GM23338 (cell line): ENCODE measurements at regions not wholly inside any gene's neighbourhood (a gene's known extent, or its start where the extent isn't known, plus 50 kb on each side); places are given as distances from the start of the nearest gene placed in this dataset.

Experiments
- ATAC-seq: fragments of 200-7000 bp; cut with Tn5 transposase; 3 replicates; pipeline ENCODE4 v1.9.1; 2020
- DNase-seq: peaks from one replicate; pipeline ENCODE4 v3.0.0-alpha.2; 2015; ENCODE audit warnings: low spot score
- H2AFZ ChIP-seq: fragments of 200-600 bp; sonication (generic); 2 replicates; pipeline ENCODE4 v1.8.0; 2016; ENCODE audit warnings: antibody characterized with exemption, mild to moderate bottlenecking, moderate library complexity
- H3F3A ChIP-seq: fragments of 200-600 bp; sonication (generic); replicated peaks from 2 replicates; pipeline ENCODE4 v1.8.0; 2017; ENCODE audit warnings: antibody characterized with exemption, mixed run types, low read depth
- H3K27ac ChIP-seq: fragments of 200-600 bp; sonication (generic); 2 replicates; pipeline ENCODE4 v1.6.1; 2016; ENCODE audit warnings: low read depth
- H3K27me3 ChIP-seq: fragments of 200-600 bp; sonication (generic); 2 replicates; pipeline ENCODE4 v1.8.0; 2016; ENCODE audit warnings: mild to moderate bottlenecking, mixed run types, moderate library complexity; ENCODE audit not compliant: insufficient read depth
- H3K36me3 ChIP-seq: fragments of 200-600 bp; sonication (generic); 2 replicates; pipeline ENCODE4 v1.8.0; 2016; ENCODE audit warnings: mild to moderate bottlenecking; ENCODE audit not compliant: insufficient read depth
- H3K4me1 ChIP-seq: fragments of 200-600 bp; sonication (generic); 2 replicates; pipeline ENCODE4 v1.8.0; 2016; ENCODE audit warnings: mild to moderate bottlenecking, moderate library complexity; ENCODE audit not compliant: insufficient read depth
- H3K4me2 ChIP-seq: fragments of 200-600 bp; sonication (generic); 2 replicates; pipeline ENCODE4 v1.7.1; 2017; ENCODE audit warnings: mixed run types
- H3K4me3 ChIP-seq: fragments of 200-600 bp; sonication (generic); 2 replicates; pipeline ENCODE4 v1.6.1; 2016; ENCODE audit warnings: mixed run types
- H3K79me2 ChIP-seq: fragments of 200-600 bp; sonication (generic); replicated peaks from 2 replicates; pipeline ENCODE4 v1.8.0; 2017; ENCODE audit warnings: mild to moderate bottlenecking; ENCODE audit not compliant: insufficient read depth
- H3K9me2 ChIP-seq: fragments of 200-600 bp; sonication (generic); 2 replicates; pipeline ENCODE4 v1.8.0; 2017; ENCODE audit not compliant: insufficient read depth
- H4K20me1 ChIP-seq: fragments of 200-600 bp; sonication (generic); replicated peaks from 2 replicates; pipeline ENCODE4 v1.8.0; 2017; ENCODE audit warnings: mild to moderate bottlenecking; ENCODE audit not compliant: insufficient read depth
- H3K27ac Mint-ChIP-seq: 2 replicates; pipeline ENCODE4 v1.8.0; 2020; ENCODE audit warnings: inconsistent platforms, mild to moderate bottlenecking, moderate library complexity, mixed read lengths
- H3K27me3 Mint-ChIP-seq: 3 replicates; pipeline ENCODE4 v1.8.0; 2022; ENCODE audit warnings: low read depth, mild to moderate bottlenecking, moderate library complexity, mixed read lengths, inconsistent platforms; ENCODE audit not compliant: insufficient read depth, poor library complexity
- H3K36me3 Mint-ChIP-seq: 3 replicates; pipeline ENCODE4 v1.8.0; 2021; ENCODE audit warnings: low read depth, mild to moderate bottlenecking, inconsistent platforms, moderate library complexity, mixed read lengths
- H3K4me1 Mint-ChIP-seq: 3 replicates; pipeline ENCODE4 v1.8.0; 2020; ENCODE audit warnings: mild to moderate bottlenecking, inconsistent platforms, mixed read lengths
- H3K4me3 Mint-ChIP-seq: 3 replicates; pipeline ENCODE4 v1.8.0; 2021; ENCODE audit warnings: moderate library complexity, mild to moderate bottlenecking, inconsistent platforms, mixed read lengths
- H3K9me3 Mint-ChIP-seq: 3 replicates; pipeline ENCODE4 v1.8.0; 2020; ENCODE audit warnings: moderate library complexity, mild to moderate bottlenecking, inconsistent platforms, mixed read lengths
- EZH2phosphoT487 ChIP-seq: fragments of 200-600 bp; sonication (generic); IDR thresholded peaks from one replicate; pipeline ENCODE4 v1.8.1; 2018; ENCODE audit warnings: antibody characterized with exemption; ENCODE audit not compliant: unreplicated experiment
- NANOG ChIP-seq: IDR thresholded peaks from 2 replicates; pipeline ENCODE4 v1.6.1; 2016; ENCODE audit warnings: antibody characterized with exemption, borderline replicate concordance
- ZNF114 ChIP-seq: fragments of 250-450 bp; sonication (Bioruptor Pico); IDR thresholded peaks from 2 replicates; pipeline ENCODE4 v1.5.0; 2020; ENCODE audit warnings: mild to moderate bottlenecking, moderate library complexity
- ZNF331 ChIP-seq: fragments of 250-450 bp; sonication (Bioruptor Pico); IDR thresholded peaks from 2 replicates; pipeline ENCODE4 v1.5.0; 2020; ENCODE audit warnings: low read depth, mild to moderate bottlenecking, moderate library complexity
- TF ChIP-seq, protein P1 (sequence below): fragments of 250-450 bp; sonication (Bioruptor Pico); IDR thresholded peaks from 2 replicates; pipeline ENCODE4 v1.5.0; 2020; ENCODE audit warnings: mild to moderate bottlenecking, moderate library complexity
- TF ChIP-seq, protein P2 (sequence below), 2 experiments: fragments of 200-600 bp in 1 of 2; sonication (generic) in 1 of 2; conservative IDR thresholded peaks; 2 replicates each; pipeline versions ENCODE4 v1.5.1 to v1.6.1; 2016 to 2017; ENCODE audit warnings: antibody characterized with exemption in 2 of 2, low read depth in 2 of 2, mild to moderate bottlenecking in 2 of 2, moderate library complexity in 1 of 2

DNA sequence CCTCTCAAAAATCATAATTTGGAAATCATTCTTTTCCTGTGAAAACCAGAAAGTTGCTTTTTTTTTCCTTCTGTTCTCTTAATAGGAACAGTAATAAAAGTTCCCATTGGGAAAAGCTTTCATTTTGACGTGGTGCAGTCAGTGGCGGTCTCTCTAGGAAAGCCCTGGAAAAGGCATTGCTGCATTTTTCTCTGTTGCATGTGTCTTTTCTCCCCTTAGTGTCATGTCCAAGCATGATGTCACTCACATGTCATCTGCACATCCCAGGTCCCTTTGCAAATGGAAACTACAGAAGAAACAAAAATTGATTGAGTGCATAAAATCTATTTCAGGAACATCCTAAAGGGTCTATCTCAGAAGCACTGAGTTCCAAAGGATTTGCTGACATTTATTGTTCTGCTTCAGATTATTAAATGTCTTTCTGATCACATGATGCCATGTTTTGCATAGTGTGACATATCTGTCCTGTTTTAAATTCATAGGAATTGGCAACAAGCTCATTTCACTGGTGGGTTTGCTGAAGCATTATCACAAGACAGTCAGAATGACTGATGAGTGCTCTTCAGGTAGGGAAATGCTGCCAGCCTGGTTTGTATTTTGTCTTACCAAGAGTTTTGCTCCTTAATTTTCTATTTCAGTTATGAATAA lies 208.7 kb downstream of the SOX4 start (continued):
- TF ChIP-seq, protein P1, sequence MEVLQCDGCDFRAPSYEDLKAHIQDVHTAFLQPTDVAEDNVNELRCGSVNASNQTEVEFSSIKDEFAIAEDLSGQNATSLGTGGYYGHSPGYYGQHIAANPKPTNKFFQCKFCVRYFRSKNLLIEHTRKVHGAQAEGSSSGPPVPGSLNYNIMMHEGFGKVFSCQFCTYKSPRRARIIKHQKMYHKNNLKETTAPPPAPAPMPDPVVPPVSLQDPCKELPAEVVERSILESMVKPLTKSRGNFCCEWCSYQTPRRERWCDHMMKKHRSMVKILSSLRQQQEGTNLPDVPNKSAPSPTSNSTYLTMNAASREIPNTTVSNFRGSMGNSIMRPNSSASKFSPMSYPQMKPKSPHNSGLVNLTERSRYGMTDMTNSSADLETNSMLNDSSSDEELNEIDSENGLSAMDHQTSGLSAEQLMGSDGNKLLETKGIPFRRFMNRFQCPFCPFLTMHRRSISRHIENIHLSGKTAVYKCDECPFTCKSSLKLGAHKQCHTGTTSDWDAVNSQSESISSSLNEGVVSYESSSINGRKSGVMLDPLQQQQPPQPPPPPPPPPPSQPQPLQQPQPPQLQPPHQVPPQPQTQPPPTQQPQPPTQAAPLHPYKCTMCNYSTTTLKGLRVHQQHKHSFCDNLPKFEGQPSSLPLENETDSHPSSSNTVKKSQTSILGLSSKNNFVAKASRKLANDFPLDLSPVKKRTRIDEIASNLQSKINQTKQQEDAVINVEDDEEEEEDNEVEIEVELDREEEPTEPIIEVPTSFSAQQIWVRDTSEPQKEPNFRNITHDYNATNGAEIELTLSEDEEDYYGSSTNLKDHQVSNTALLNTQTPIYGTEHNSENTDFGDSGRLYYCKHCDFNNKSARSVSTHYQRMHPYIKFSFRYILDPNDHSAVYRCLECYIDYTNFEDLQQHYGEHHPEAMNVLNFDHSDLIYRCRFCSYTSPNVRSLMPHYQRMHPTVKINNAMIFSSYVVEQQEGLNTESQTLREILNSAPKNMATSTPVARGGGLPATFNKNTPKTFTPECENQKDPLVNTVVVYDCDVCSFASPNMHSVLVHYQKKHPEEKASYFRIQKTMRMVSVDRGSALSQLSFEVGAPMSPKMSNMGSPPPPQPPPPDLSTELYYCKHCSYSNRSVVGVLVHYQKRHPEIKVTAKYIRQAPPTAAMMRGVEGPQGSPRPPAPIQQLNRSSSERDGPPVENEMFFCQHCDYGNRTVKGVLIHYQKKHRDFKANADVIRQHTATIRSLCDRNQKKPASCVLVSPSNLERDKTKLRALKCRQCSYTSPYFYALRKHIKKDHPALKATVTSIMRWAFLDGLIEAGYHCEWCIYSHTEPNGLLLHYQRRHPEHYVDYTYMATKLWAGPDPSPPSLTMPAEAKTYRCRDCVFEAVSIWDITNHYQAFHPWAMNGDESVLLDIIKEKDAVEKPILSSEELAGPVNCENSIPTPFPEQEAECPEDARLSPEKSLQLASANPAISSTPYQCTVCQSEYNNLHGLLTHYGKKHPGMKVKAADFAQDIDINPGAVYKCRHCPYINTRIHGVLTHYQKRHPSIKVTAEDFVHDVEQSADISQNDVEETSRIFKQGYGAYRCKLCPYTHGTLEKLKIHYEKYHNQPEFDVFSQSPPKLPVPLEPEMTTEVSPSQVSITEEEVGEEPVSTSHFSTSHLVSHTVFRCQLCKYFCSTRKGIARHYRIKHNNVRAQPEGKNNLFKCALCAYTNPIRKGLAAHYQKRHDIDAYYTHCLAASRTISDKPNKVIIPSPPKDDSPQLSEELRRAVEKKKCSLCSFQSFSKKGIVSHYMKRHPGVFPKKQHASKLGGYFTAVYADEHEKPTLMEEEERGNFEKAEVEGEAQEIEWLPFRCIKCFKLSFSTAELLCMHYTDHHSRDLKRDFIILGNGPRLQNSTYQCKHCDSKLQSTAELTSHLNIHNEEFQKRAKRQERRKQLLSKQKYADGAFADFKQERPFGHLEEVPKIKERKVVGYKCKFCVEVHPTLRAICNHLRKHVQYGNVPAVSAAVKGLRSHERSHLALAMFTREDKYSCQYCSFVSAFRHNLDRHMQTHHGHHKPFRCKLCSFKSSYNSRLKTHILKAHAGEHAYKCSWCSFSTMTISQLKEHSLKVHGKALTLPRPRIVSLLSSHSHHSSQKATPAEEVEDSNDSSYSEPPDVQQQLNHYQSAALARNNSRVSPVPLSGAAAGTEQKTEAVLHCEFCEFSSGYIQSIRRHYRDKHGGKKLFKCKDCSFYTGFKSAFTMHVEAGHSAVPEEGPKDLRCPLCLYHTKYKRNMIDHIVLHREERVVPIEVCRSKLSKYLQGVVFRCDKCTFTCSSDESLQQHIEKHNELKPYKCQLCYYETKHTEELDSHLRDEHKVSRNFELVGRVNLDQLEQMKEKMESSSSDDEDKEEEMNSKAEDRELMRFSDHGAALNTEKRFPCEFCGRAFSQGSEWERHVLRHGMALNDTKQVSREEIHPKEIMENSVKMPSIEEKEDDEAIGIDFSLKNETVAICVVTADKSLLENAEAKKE (CRISPR knock-in tag) = no peak
- no peak for TF ChIP-seq EZH2phosphoT487

DNA sequence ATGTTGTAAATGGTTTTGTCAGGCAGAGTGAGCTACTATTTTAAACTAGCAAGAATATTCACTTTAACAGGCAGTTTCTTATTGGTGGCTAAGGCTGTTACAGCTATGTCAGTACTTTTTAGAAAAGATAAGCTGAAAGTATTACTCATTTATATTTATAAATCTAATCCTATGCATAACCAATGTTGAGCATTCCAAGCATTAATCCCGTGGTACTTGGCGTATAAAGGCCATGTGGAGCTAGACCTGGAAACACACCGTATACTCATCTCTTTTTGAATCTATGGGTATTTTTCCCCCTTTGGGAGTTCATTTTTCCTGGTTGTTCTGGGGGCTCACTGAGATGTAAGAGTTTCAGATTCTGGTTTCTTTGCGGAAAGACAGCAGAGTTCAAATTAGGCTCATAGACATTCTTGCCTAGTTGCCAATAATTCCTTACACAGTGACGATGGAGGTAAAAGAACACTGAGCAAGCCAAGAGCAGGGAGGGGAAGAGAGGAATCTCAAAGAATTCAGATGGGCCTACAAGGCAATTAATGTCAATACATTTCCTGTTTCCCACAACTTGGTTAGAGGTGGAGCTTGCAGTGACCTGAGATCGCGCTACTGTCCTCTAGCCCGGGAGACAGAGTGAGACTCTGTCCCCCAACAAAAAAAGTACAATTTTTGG lies 211.5 kb downstream of the SOX4 start:
- Mint-ChIP-seq H3K27ac (no peak overlapping the region), H3K4me1 (peaks cover 35% of the 10 kb centered on the region), H3K36me3 (peaks cover 31% of the 10 kb centered on the region), H3K4me3 (no peak overlapping the region), H3K27me3 (peaks cover 13% of the 10 kb centered on the region), H3K9me3 (no peaks in the 10 kb centered on the region; the same call in 2 of the 3 replicates)
- peaks cover 7% of the 10 kb centered on the region; the same call in 1 of the 2 replicates for H4K20me1 ChIP-seq
- no peak for ATAC-seq
- H3K36me3 ChIP-seq = no peaks in the 10 kb centered on the region
- no peak overlapping the region for H3K4me2 ChIP-seq
- no peak overlapping the region for H2AFZ ChIP-seq
- no peak overlapping the region for H3K4me3 ChIP-seq
- H3K27me3 ChIP-seq = no peaks in the 10 kb centered on the region
- H3K4me1 ChIP-seq = peaks cover 27% of the 10 kb centered on the region
- H3K9me2 ChIP-seq = no peaks in the 10 kb centered on the region
- no peak for DNase-seq
- 0 out of 2 replicates have a peak overlapping the region, but pooled peaks have one; percentile 10 for H3K27ac ChIP-seq
- H3K79me2 ChIP-seq = peaks cover 86% of the 10 kb centered on the region
- H3F3A ChIP-seq = no peaks in the 10 kb centered on the region
- TF ChIP-seq ZNF331 (no peak), NANOG (no peak), ZNF114 (CRISPR knock-in tag) (no peak)
- TF ChIP-seq, protein P1 (CRISPR knock-in tag) = no peak
- TF ChIP-seq, protein P2, sequence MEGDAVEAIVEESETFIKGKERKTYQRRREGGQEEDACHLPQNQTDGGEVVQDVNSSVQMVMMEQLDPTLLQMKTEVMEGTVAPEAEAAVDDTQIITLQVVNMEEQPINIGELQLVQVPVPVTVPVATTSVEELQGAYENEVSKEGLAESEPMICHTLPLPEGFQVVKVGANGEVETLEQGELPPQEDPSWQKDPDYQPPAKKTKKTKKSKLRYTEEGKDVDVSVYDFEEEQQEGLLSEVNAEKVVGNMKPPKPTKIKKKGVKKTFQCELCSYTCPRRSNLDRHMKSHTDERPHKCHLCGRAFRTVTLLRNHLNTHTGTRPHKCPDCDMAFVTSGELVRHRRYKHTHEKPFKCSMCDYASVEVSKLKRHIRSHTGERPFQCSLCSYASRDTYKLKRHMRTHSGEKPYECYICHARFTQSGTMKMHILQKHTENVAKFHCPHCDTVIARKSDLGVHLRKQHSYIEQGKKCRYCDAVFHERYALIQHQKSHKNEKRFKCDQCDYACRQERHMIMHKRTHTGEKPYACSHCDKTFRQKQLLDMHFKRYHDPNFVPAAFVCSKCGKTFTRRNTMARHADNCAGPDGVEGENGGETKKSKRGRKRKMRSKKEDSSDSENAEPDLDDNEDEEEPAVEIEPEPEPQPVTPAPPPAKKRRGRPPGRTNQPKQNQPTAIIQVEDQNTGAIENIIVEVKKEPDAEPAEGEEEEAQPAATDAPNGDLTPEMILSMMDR (conservative IDR thresholded peaks at IDR 0.05; ENCODE audit: low read depth in 2 of 2) = no peak
